ENCODE measurements at regions not wholly inside any gene's neighbourhood (a gene's known extent, or its start where the extent isn't known, plus 50 kb on each side); places are given as distances from the start of the nearest gene placed in this dataset.
"Not testable (repeated sequence)": the region's sequence is repeated elsewhere in the genome, so short reads cannot be mapped to it uniquely, and the experiment has no call there.

GRCh38 chr2:33723329-33723728, 124.2 kb upstream of the FAM98A start:
- DNase-seq = no peak

GRCh38 chr2:33719067-33719466, 120.0 kb upstream of the FAM98A start:
- no peak for DNase-seq

GRCh38 chr2:33712674-33713073, 113.6 kb upstream of the FAM98A start:
- DNase-seq = no peak

GRCh38 chr2:33709951-33710350, 110.9 kb upstream of the FAM98A start:
- no peak for DNase-seq

- DNase-seq = no peak
Observed at GRCh38 chr2:33707312-33707711, 108.2 kb upstream of the FAM98A start.

GRCh38 chr2:33706410-33706809, 107.3 kb upstream of the FAM98A start:
- peak in 1 of 3 experiments; percentile 54 for DNase-seq

GRCh38 chr2:33704406-33704855, 105.3 kb upstream of the FAM98A start:
- no peak for DNase-seq

- no peak for DNase-seq
Observed at GRCh38 chr2:33696234-33696633, 97.1 kb upstream of the FAM98A start.

GRCh38 chr2:33694904-33695303, 95.8 kb upstream of the FAM98A start:
- no peak for DNase-seq

- not testable (repeated sequence) for DNase-seq
Observed at GRCh38 chr2:33690686-33691085, 91.6 kb upstream of the FAM98A start.

GRCh38 chr2:33681364-33681757, 82.3 kb upstream of the FAM98A start:
- peak in 1 of 3 experiments; percentile 15 for DNase-seq

- no peak for DNase-seq
Observed at GRCh38 chr2:33680644-33681363, 81.7 kb upstream of the FAM98A start.

GRCh38 chr2:33678436-33678835, 79.3 kb upstream of the FAM98A start:
- DNase-seq = no peak

- peak in 1 of 3 experiments; percentile 37 for DNase-seq
Observed at GRCh38 chr2:33673937-33674336, 74.8 kb upstream of the FAM98A start.

GRCh38 chr2:33672896-33673295, 73.8 kb upstream of the FAM98A start:
- no peak for DNase-seq

- DNase-seq = no peak
Observed at GRCh38 chr2:33672389-33672788, 73.3 kb upstream of the FAM98A start.

GRCh38 chr2:33671198-33671597, 72.1 kb upstream of the FAM98A start:
- DNase-seq = no peak

- DNase-seq = no peak
Observed at GRCh38 chr2:33670392-33670937, 71.4 kb upstream of the FAM98A start.

GRCh38 chr2:33666879-33667278, 67.8 kb upstream of the FAM98A start:
- DNase-seq = no peak

- no peak for DNase-seq
Observed at GRCh38 chr2:33665039-33665438, 65.9 kb upstream of the FAM98A start.

- DNase-seq = no peak
Observed at GRCh38 chr2:33660416-33661123, 61.5 kb upstream of the FAM98A start.

GRCh38 chr2:33655626-33656320, 56.7 kb upstream of the FAM98A start:
- no peak for DNase-seq

- no peak for DNase-seq
Observed at GRCh38 chr2:33652830-33653229, 53.7 kb upstream of the FAM98A start.

GRCh38 chr2:33650171-33650570, 51.1 kb upstream of the FAM98A start:
- DNase-seq = no peak

Data from NCI-H1417 (cell line).